K562 (cell line): ENCODE measurements at regions not wholly inside any gene's neighbourhood (a gene's known extent, or its start where the extent isn't known, plus 50 kb on each side); places are given as distances from the start of the nearest gene placed in this dataset.

Experiments
- BCL6 ChIP-seq: fragments of 250-450 bp; sonication (Bioruptor Pico); IDR thresholded peaks from 2 replicates; pipeline ENCODE4 v1.4.0; 2020
- CBFA2T3 ChIP-seq: fragments of 450-650 bp; IDR thresholded peaks from 2 replicates; pipeline ENCODE4 v1.6.1; 2017
- CREBBP ChIP-seq: IDR thresholded peaks from one replicate; pipeline ENCODE4 v1.6.1; 2012; ENCODE audit warnings: low read depth, mild to moderate bottlenecking, control low read depth, inconsistent platforms, low read length
- EP400 ChIP-seq: fragments of 450-650 bp; IDR thresholded peaks from 2 replicates; pipeline ENCODE4 v1.6.1; 2017; ENCODE audit warnings: antibody characterized with exemption, mild to moderate bottlenecking, moderate library complexity
- ETV1 ChIP-seq: fragments of 450-650 bp; conservative IDR thresholded peaks from 2 replicates; pipeline ENCODE4 v1.6.1; 2016; ENCODE audit warnings: missing genetic modification characterization, control low read depth, low read depth, missing compliant biosample characterization
- KDM4B ChIP-seq, 2 experiments: fragments of 450-650 bp in 1 of 2; sonication (generic) in 1 of 2; IDR thresholded peaks; 2 replicates each; pipeline ENCODE4 v1.6.1; 2016 to 2017; ENCODE audit warnings: borderline replicate concordance in 2 of 2, antibody characterized with exemption in 1 of 2, low read depth in 1 of 2, mild to moderate bottlenecking in 1 of 2
- KLF13 ChIP-seq: fragments of 450-650 bp; IDR thresholded peaks from 2 replicates; pipeline ENCODE4 v1.6.1; 2016; ENCODE audit warnings: missing genetic modification characterization, low read depth, mild to moderate bottlenecking, missing compliant biosample characterization, moderate library complexity, borderline replicate concordance
- MYC ChIP-seq, 2 experiments: fragments of 250-450 bp in 1 of 2; sonication (Bioruptor Pico) in 1 of 2; IDR thresholded peaks; 2 replicates each; pipeline versions ENCODE4 v1.5.1 to v1.6.1; 2012 to 2021; ENCODE audit warnings: low read depth in 2 of 2, borderline replicate concordance in 1 of 2, improper control_type of control experiment in 1 of 2, low read length in 1 of 2, mild to moderate bottlenecking in 1 of 2, moderate library complexity in 1 of 2
- NFRKB ChIP-seq: fragments of 450-650 bp; IDR thresholded peaks from 2 replicates; pipeline ENCODE4 v1.6.1; 2016; ENCODE audit warnings: low read depth
- SMAD3 ChIP-seq: fragments of 450-650 bp; formaldehyde crosslinking; conservative IDR thresholded peaks from 2 replicates; pipeline ENCODE4 v1.4.0; 2020; ENCODE audit warnings: mild to moderate bottlenecking
- SMARCB1 ChIP-seq: IDR thresholded peaks from 2 replicates; pipeline ENCODE4 v1.6.1; 2011; ENCODE audit warnings: improper control_type of control experiment, low read depth; ENCODE audit not compliant: insufficient read length
- STAG1 ChIP-seq: sonication (generic); formaldehyde crosslinking; IDR thresholded peaks from 2 replicates; pipeline ENCODE4 v1.5.0; 2020; ENCODE audit warnings: missing genetic modification reagents, borderline replicate concordance
- TRIM24 ChIP-seq, 2 experiments: fragments of 450-650 bp; IDR thresholded peaks; 2 replicates each; pipeline ENCODE4 v1.6.1; 2016
- YY1 ChIP-seq, 3 experiments: IDR thresholded peaks; 2 replicates each; pipeline ENCODE4 v1.6.1; 2011; ENCODE audit warnings: low read length in 2 of 3, mild to moderate bottlenecking in 2 of 3, moderate library complexity in 2 of 3, borderline replicate concordance in 1 of 3, control low read depth in 1 of 3, low read depth in 1 of 3; ENCODE audit not compliant: insufficient read depth in 3 of 3, insufficient replicate concordance in 2 of 3, control insufficient read depth in 1 of 3, insufficient read length in 1 of 3; ENCODE audit errors: extremely low read depth in 1 of 3
- ZFPM2 ChIP-seq: fragments of 250-450 bp; sonication (Bioruptor Pico); IDR thresholded peaks from 2 replicates; pipeline ENCODE4 v1.5.1; 2022; ENCODE audit warnings: mild to moderate bottlenecking
- ZNF124 ChIP-seq: sonication (generic); formaldehyde crosslinking; IDR thresholded peaks from 2 replicates; pipeline ENCODE4 v1.8.1; 2022; ENCODE audit warnings: missing genetic modification reagents
- ZNF133 ChIP-seq: fragments of 250-450 bp; sonication (Bioruptor Pico); IDR thresholded peaks from 2 replicates; pipeline ENCODE4 v1.4.0; 2020; ENCODE audit warnings: mild to moderate bottlenecking
- TF ChIP-seq, protein P1 (sequence below): sonication (generic); formaldehyde crosslinking; IDR thresholded peaks from 2 replicates; pipeline ENCODE4 v1.8.0; 2022; ENCODE audit warnings: missing genetic modification reagents, mild to moderate bottlenecking, borderline replicate concordance
- TF ChIP-seq, protein P2 (sequence below): sonication (generic); formaldehyde crosslinking; IDR thresholded peaks from 2 replicates; pipeline ENCODE4 v1.8.1; 2022; ENCODE audit warnings: missing genetic modification reagents
- TF ChIP-seq, protein P3 (sequence below): fragments of 450-650 bp; formaldehyde crosslinking; conservative IDR thresholded peaks from 2 replicates; pipeline ENCODE4 v1.4.0; 2022; ENCODE audit warnings: mild to moderate bottlenecking, missing genetic modification characterization

DNA sequence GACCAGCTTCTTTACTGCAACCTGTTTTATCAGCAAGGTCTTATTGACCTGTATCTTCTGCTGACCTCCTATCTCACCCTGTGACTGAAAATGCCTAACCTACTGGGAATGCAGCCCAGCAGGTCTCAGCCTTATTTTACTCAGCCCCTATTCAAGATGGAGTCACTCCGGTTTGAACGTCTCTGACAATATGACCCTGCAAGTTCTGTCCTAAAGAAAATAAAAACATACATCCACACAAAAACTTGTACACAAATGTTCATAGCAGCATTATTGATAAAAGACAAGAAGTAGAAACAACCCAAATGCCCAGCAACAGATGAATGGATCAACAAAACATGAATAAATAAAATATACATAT lies 59.5 kb upstream of the FAM9C start (continued):
- TF ChIP-seq, protein P1, sequence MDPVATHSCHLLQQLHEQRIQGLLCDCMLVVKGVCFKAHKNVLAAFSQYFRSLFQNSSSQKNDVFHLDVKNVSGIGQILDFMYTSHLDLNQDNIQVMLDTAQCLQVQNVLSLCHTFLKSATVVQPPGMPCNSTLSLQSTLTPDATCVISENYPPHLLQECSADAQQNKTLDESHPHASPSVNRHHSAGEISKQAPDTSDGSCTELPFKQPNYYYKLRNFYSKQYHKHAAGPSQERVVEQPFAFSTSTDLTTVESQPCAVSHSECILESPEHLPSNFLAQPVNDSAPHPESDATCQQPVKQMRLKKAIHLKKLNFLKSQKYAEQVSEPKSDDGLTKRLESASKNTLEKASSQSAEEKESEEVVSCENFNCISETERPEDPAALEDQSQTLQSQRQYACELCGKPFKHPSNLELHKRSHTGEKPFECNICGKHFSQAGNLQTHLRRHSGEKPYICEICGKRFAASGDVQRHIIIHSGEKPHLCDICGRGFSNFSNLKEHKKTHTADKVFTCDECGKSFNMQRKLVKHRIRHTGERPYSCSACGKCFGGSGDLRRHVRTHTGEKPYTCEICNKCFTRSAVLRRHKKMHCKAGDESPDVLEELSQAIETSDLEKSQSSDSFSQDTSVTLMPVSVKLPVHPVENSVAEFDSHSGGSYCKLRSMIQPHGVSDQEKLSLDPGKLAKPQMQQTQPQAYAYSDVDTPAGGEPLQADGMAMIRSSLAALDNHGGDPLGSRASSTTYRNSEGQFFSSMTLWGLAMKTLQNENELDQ = no peak
- TF ChIP-seq STAG1 (no peak), KLF13 (tag) (0 out of 2 replicates have a peak, but pooled peaks have one; percentile 30), SMAD3 (CRISPR knock-in tag) (peak; percentile 92), CBFA2T3 (no peak), SMARCB1 (no peak), EP400 (no peak), ZFPM2 (CRISPR knock-in tag) (no peak), ZNF133 (CRISPR knock-in tag) (no peak), BCL6 (CRISPR knock-in tag) (peak; percentile 73; the same call in 1 of the 2 replicates), ETV1 (tag) (peak; percentile 53; the same call in 1 of the 2 replicates), YY1 (IDR thresholded peaks at IDR 0.05; ENCODE audit: borderline replicate concordance in 1 of 3, control insufficient read depth in 1 of 3, extremely low read depth in 1 of 3, insufficient read depth in 3 of 3, insufficient read length in 1 of 3, insufficient replicate concordance in 2 of 3, low read depth in 1 of 3, low read length in 2 of 3) (no peak), CREBBP (no peak), KDM4B (IDR thresholded peaks at IDR 0.05; ENCODE audit: borderline replicate concordance in 2 of 2, low read depth in 1 of 2) (no peak), NFRKB (no peak), ZNF124 (CRISPR knock-in tag) (no peak), TRIM24 (IDR thresholded peaks at IDR 0.05) (no peak), MYC (IDR thresholded peaks at IDR 0.05; ENCODE audit: low read depth, low read length) (no peak), MYC (CRISPR knock-in tag; IDR thresholded peaks at IDR 0.05; ENCODE audit: borderline replicate concordance, low read depth) (0 out of 2 replicates have a peak, but pooled peaks have one; percentile 35)
- TF ChIP-seq, protein P2, sequence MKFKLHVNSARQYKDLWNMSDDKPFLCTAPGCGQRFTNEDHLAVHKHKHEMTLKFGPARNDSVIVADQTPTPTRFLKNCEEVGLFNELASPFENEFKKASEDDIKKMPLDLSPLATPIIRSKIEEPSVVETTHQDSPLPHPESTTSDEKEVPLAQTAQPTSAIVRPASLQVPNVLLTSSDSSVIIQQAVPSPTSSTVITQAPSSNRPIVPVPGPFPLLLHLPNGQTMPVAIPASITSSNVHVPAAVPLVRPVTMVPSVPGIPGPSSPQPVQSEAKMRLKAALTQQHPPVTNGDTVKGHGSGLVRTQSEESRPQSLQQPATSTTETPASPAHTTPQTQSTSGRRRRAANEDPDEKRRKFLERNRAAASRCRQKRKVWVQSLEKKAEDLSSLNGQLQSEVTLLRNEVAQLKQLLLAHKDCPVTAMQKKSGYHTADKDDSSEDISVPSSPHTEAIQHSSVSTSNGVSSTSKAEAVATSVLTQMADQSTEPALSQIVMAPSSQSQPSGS (CRISPR knock-in tag) = no peak
- TF ChIP-seq, protein P3, sequence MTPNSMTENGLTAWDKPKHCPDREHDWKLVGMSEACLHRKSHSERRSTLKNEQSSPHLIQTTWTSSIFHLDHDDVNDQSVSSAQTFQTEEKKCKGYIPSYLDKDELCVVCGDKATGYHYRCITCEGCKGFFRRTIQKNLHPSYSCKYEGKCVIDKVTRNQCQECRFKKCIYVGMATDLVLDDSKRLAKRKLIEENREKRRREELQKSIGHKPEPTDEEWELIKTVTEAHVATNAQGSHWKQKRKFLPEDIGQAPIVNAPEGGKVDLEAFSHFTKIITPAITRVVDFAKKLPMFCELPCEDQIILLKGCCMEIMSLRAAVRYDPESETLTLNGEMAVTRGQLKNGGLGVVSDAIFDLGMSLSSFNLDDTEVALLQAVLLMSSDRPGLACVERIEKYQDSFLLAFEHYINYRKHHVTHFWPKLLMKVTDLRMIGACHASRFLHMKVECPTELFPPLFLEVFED (CRISPR knock-in tag) = no peak
